Endothelial cell of umbilical vein (primary cell): ENCODE measurements at regions not wholly inside any gene's neighbourhood (a gene's known extent, or its start where the extent isn't known, plus 50 kb on each side); places are given as distances from the start of the nearest gene placed in this dataset.

Experiments used
- BruUV-seq: library from RNA; stranded (reverse); fragments of 400-500 nt; replicated peaks from 2 replicates; lab custom pipeline; 2021; lab: Mats Ljungman, UMichigan
- CTCF ChIA-PET: fragments of 300-600, 350-600 bp; sonication (Branson Sonifier 250); formaldehyde crosslinking; loops from one replicate; lab custom pipeline; 2021; ENCODE audit warnings: antibody characterized with exemption, inconsistent platforms; lab: Charles Lee
- POLR2A ChIA-PET: fragments of 300-600, 350-600 bp; sonication (Branson Sonifier 250); formaldehyde crosslinking; loops from one replicate; lab custom pipeline; 2021; ENCODE audit warnings: antibody characterized with exemption, inconsistent platforms; lab: Charles Lee
- DNase-seq: peaks from one replicate; pipeline ENCODE4 v3.0.0-alpha.2; 2011; ENCODE audit warnings: low read depth, low spot score
- FAIRE-seq: peaks from 2 replicates; lab custom pipeline; 2011; peaks lifted over from hg19 to GRCh38; lab: Jason Lieb, UNC
- H2AFZ ChIP-seq: 2 replicates; pipeline ENCODE4 v1.6.0; 2012; ENCODE audit warnings: low read depth, low read length, control low read depth, inconsistent platforms
- H3K27ac ChIP-seq: 2 replicates; pipeline ENCODE4 v1.5.1; 2011; ENCODE audit warnings: low read depth, mild to moderate bottlenecking, control low read depth, low read length, moderate library complexity; ENCODE audit not compliant: insufficient read depth
- H3K27me3 ChIP-seq, 2 experiments: 2 replicates each; pipeline versions ENCODE4 v1.6.0 to v1.6.1; 2011; ENCODE audit warnings: low read length in 2 of 2, mixed read lengths in 1 of 2; ENCODE audit not compliant: control insufficient read depth in 2 of 2, insufficient read depth in 2 of 2
- H3K36me3 ChIP-seq, 2 experiments: 2 replicates in 1 of 2; 3 replicates in 1 of 2; pipeline ENCODE4 v1.5.1; 2011; ENCODE audit warnings: low read length in 2 of 2, mild to moderate bottlenecking in 1 of 2, moderate library complexity in 1 of 2; ENCODE audit not compliant: control insufficient read depth in 2 of 2, insufficient read depth in 2 of 2; ENCODE audit errors: extremely low read depth in 1 of 2
- H3K4me1 ChIP-seq: 3 replicates; pipeline ENCODE4 v1.5.1; 2011; ENCODE audit warnings: mild to moderate bottlenecking, low read length; ENCODE audit not compliant: control insufficient read depth, insufficient read depth; ENCODE audit errors: extremely low read depth
- H3K4me2 ChIP-seq: 2 replicates; pipeline ENCODE4 v1.6.1; 2011; ENCODE audit warnings: low read length, control low read depth, mixed read lengths; ENCODE audit not compliant: insufficient read depth
- H3K4me3 ChIP-seq, 3 experiments: fragments of 200-600 bp in 1 of 3; sonication (generic), shearing (Covaris generic) in 1 of 3; replicated peaks in 1 of 3; 2 replicates each; pipeline ENCODE4 v1.5.1; 2011 to 2016; ENCODE audit warnings: control low read depth in 3 of 3, low read length in 3 of 3, mild to moderate bottlenecking in 2 of 3, inconsistent platforms in 1 of 3, low read depth in 1 of 3, moderate library complexity in 1 of 3; ENCODE audit not compliant: insufficient read depth in 1 of 3
- H3K79me2 ChIP-seq: 2 replicates; pipeline ENCODE4 v1.6.0; 2012; ENCODE audit warnings: low read length, inconsistent platforms; ENCODE audit not compliant: control insufficient read depth, insufficient read depth
- H3K9ac ChIP-seq: replicated peaks from 2 replicates; pipeline ENCODE3; 2011; ENCODE audit warnings: low read length, control low read depth; ENCODE audit not compliant: insufficient read depth; ENCODE audit errors: extremely low read depth
- H3K9me1 ChIP-seq: replicated peaks from 3 replicates; pipeline ENCODE4 v1.6.0; 2011; ENCODE audit warnings: mild to moderate bottlenecking, low read length; ENCODE audit not compliant: control insufficient read depth, insufficient read depth; ENCODE audit errors: extremely low read depth
- H3K9me3 ChIP-seq: replicated peaks from 2 replicates; pipeline ENCODE4 v1.5.1; 2012; ENCODE audit warnings: low read length, inconsistent platforms; ENCODE audit not compliant: control insufficient read depth, insufficient read depth
- H4K20me1 ChIP-seq: replicated peaks from 2 replicates; pipeline ENCODE3; 2011; ENCODE audit warnings: mild to moderate bottlenecking, low read length; ENCODE audit not compliant: control insufficient read depth, insufficient read depth; ENCODE audit errors: extremely low read depth
- CTCF ChIP-seq, 2 donors: IDR thresholded peaks; 1 replicate in 1 of 2; 2 replicates in 1 of 2; pipeline ENCODE4 v1.5.1; 2011; ENCODE audit warnings: low read length in 2 of 2, mild to moderate bottlenecking in 2 of 2, moderate library complexity in 2 of 2, control low read depth in 1 of 2, inconsistent platforms in 1 of 2, low read depth in 1 of 2; ENCODE audit not compliant: insufficient read depth in 1 of 2; ENCODE audit errors: extremely low read depth in 1 of 2
- EZH2 ChIP-seq: IDR thresholded peaks from 2 replicates; pipeline ENCODE4 v1.6.1; 2012; ENCODE audit warnings: borderline replicate concordance, low read depth, mild to moderate bottlenecking, moderate library complexity, low read length, inconsistent platforms; ENCODE audit not compliant: severe bottlenecking
- FOS ChIP-seq: IDR thresholded peaks from 2 replicates; pipeline ENCODE4 v1.6.1; 2011; ENCODE audit warnings: mild to moderate bottlenecking, low read length, moderate library complexity, borderline replicate concordance; ENCODE audit not compliant: insufficient read depth
- GATA2 ChIP-seq: IDR thresholded peaks from 2 replicates; pipeline ENCODE4 v1.7.0; 2011; ENCODE audit warnings: low read depth, mild to moderate bottlenecking, moderate library complexity, mixed read lengths, low read length; ENCODE audit not compliant: insufficient read length, insufficient read depth
- JUN ChIP-seq: IDR thresholded peaks from 2 replicates; pipeline ENCODE4 v1.6.1; 2011; ENCODE audit warnings: borderline replicate concordance, low read depth; ENCODE audit not compliant: insufficient read length, insufficient read depth
- MAX ChIP-seq: IDR thresholded peaks from 2 replicates; pipeline ENCODE4 v1.6.1; 2011; ENCODE audit not compliant: insufficient read depth, insufficient read length
- MYC ChIP-seq: IDR thresholded peaks from one replicate; pipeline ENCODE4 v1.6.1; 2011; ENCODE audit warnings: mild to moderate bottlenecking, low read depth, low read length
- POLR2A ChIP-seq: IDR thresholded peaks from 2 replicates; pipeline ENCODE4 v1.6.1; 2012; ENCODE audit warnings: low read depth, mild to moderate bottlenecking, control low read depth, low read length
- POLR2AphosphoS5 ChIP-seq: IDR thresholded peaks from 2 replicates; pipeline ENCODE4 v1.6.1; 2012; ENCODE audit warnings: low read depth, mild to moderate bottlenecking, control low read depth, low read length, moderate library complexity; ENCODE audit not compliant: insufficient read depth
- dilution Hi-C: fragments of 300-500 bp; cut with MboI; formaldehyde crosslinking; loops from one replicate; pipeline ENCODE4 v1.15.0; 2019; ENCODE audit warnings: low sequenced_read_pairs; ENCODE audit not compliant: extremely low pct_ligation_motif_present
- intact Hi-C: fragments of 100-400 bp; cut with micrococcal nuclease; formaldehyde crosslinking; loops from one replicate; pipeline ENCODE4 v1.10.0; 2022

GRCh38 chr17:77408284-77408683 is 267.5 kb downstream of the SEC14L1 start:
- Histone ChIP-seq H3K27me3 (no peaks in the 10 kb centered on the region), H3K4me3 (no peak overlapping the region), H4K20me1 (no peaks in the 10 kb centered on the region), H3K9ac (no peak overlapping the region), H3K9me3 (no peaks in the 10 kb centered on the region), H3K4me2 (no peak overlapping the region), H3K79me2 (peaks cover 2% of the 10 kb centered on the region), H3K27ac (no peak overlapping the region), H3K4me1 (peaks cover 17% of the 10 kb centered on the region), H3K36me3 (no peaks in the 10 kb centered on the region), H2AFZ (no peak overlapping the region), H3K9me1 (no peaks in the 10 kb centered on the region)
- FAIRE-seq: no peak
- no peak for DNase-seq
- TF ChIP-seq MAX: no peak
- ChIA-PET POLR2A (no interaction called here), CTCF (interaction anchor here (1.3 to 1.6 kb wide), 2 partner anchors 13 to 22 kb away, joined by 4 to 6 read pairs; no protein-coding TSS in a partner anchor)
- no TSS peak for BruUV-seq
- intact Hi-C loops: no loop called here
- dilution Hi-C loops: no loop called here

- Histone ChIP-seq H3K79me2 (peaks cover 2% of the 10 kb centered on the region), H2AFZ (no peak overlapping the region), H3K4me2 (no peak overlapping the region), H3K9ac (no peak overlapping the region), H3K27me3 (no peaks in the 10 kb centered on the region), H3K4me3 (no peak overlapping the region), H3K4me1 (peaks cover 10% of the 10 kb centered on the region), H3K36me3 (no peaks in the 10 kb centered on the region), H3K27ac (no peak overlapping the region), H4K20me1 (no peaks in the 10 kb centered on the region), H3K9me3 (no peaks in the 10 kb centered on the region), H3K9me1 (no peaks in the 10 kb centered on the region)
- TF ChIP-seq MAX (no peak), GATA2 (no peak), POLR2AphosphoS5 (no peak), JUN (no peak), CTCF (IDR thresholded peaks at IDR 0.05; ENCODE audit: extremely low read depth in 1 of 2, insufficient read depth in 1 of 2, low read depth in 1 of 2, low read length in 2 of 2) (no peak), POLR2A (no peak), FOS (no peak), MYC (no peak), EZH2 (no peak)
- FAIRE-seq: no peak
- dilution Hi-C loops (no loop called here), intact Hi-C loops (no loop called here)
- no peak for DNase-seq
- ChIA-PET CTCF (interaction anchor here (1.1 to 1.6 kb wide), 3 partner anchors 9 to 21 kb away, joined by 3 to 6 read pairs (median 5); no protein-coding TSS in a partner anchor), POLR2A (no interaction called here)
- no TSS peak for BruUV-seq
These were observed 268.8 kb downstream of the SEC14L1 start for GRCh38 chr17:77409282-77410161.
